HG03378 (cell line): ENCODE measurements at regions not wholly inside any gene's neighbourhood (a gene's known extent, or its start where the extent isn't known, plus 50 kb on each side); places are given as distances from the start of the nearest gene placed in this dataset.
"Not testable (repeated sequence)": the region's sequence is repeated elsewhere in the genome, so short reads cannot be mapped to it uniquely, and the experiment has no call there.

Experiments used
- ATAC-seq: cut with Tn5 transposase; IDR thresholded peaks from one replicate; pipeline ENCODE4 v1.9.1; 2021; ENCODE audit warnings: mild to moderate bottlenecking, moderate library complexity; ENCODE audit not compliant: unreplicated experiment

DNA sequence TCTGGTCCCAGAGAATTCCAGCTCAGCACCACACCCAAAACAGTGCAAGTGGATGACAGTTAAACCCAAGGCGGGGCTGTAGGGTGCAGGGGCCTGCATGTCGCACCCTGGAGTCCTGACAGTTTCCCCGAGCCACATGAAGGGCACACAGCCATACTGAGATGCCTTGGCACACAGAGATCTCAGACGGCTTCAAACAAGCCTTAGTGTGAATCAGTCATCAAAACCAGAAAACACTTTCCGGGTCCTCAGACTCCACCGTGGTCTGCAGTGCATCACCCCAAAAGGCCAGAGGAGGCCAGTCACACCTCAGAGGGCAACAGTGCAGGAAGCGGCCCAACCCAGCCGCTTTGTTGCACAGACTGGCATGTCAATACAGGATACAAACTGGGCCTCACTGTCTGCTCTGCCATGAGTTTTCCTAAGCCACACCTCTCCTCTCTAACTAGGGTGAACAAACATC, 64.6 kb upstream of the ENPP6 start:
- ATAC-seq, result peak; percentile 36

DNA sequence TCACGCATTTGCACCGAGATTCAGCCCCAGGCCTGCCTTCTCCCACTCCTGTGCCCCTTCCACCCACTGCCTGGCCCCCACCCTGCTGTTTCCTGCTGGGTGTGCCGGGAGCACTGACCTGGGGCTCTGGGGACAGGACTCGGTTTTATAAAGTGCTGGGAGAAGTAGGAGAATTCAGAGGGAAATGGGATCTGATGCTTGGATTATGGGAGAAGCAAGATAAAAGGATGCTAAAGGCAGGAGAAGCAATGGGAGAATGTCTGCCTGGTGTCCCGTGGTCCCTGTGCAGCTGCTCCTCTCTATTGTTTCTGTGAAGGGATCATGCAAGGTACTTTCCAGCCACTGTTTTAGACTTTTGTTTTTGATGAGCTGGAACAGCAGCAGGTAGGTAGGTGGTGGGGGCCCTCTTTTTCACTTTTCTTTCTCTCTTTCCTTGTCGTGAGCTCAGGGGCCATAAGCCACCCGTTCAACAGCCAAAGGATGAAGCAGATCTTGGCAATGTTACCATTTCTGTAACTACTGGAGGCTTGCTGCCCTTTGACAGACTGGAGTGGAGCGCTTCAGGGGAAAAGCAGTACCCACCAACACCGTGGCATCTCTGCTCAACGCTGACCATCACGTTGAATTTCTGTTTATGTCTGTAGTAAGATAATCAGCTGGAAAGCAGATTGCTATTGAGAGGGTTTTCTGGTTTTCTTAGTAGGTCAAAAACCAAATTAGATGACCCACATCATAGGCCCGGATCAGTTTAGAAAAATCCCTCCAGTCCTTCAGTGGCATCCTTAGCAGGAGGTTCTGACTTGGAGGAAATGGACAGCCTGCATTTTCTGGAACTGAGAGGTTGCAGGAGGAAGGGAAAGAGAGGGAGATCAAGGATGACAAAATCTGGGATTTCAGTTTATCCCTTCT, 63.8 kb upstream of the ENPP6 start:
- ATAC-seq, result peak; percentile 28

DNA sequence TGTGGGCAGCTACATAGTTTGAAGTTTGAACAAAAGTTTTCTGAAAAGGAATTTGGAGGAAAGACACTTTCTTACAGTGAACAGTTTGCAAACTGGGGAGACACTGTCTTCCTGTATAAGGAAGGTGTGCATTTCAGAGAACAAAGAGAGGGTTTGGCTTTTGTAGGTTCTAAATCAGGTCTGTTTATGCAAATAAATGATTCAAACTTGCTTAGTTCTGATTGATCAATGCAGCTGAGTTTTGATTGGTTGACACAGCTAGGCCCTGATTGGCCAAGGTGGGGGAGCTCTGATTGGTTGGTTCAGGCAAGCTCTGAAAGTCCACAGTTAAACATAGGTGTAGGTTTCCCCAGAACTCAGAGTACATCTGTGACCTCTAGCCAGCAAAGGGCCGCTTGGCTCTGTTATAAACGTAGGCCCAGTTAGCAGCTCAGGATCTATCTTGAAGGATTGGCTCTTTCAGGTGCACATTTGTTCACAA, 63.0 kb upstream of the ENPP6 start:
- ATAC-seq, result peak; percentile 31

DNA sequence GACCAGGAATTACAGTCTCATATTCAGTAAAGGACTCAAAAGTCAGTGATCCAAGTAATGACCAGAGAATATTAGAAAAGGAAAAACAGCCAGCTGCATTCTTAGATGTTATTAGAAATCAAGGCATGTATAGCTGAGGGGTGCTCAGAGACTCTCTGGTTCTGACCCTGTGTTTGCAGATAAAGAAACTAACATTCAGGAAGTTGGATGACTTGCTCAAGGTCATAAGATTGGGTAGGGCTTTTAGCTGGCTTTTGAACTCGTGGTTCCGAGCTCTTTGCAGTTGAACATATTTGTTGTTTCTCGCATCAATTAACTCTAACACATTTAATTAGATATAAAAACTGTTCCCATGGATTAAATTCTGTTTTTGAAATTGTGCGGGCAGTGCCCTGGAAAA, 62.5 kb upstream of the ENPP6 start:
- no peak for ATAC-seq

DNA sequence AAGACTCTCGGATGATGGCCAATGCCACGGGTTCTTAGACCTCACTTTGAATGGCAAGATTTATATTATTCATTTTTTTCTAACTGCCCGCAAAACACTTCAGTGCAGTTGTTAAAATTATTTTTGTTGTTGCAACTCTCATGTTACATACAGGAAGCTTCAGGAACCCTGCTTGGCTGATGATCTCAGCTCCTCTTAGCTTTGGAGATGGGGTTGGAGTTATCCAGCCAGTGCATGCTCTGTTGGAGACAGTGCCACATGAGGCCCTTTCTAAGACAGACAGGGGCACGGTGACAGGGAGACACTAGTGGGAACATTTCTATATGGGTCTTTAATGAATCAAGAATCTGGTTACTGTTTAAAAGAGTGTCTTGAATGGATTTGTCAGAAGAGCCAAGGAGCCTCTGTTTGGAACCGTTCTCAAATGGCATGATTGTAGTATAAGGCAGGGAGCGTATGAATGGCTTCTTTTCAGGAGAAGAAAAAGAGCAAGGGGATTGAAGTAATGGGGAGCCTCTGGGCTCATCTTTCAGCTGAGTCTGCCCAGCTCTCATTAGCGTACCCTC, 61.9 kb upstream of the ENPP6 start:
- no peak for ATAC-seq

DNA sequence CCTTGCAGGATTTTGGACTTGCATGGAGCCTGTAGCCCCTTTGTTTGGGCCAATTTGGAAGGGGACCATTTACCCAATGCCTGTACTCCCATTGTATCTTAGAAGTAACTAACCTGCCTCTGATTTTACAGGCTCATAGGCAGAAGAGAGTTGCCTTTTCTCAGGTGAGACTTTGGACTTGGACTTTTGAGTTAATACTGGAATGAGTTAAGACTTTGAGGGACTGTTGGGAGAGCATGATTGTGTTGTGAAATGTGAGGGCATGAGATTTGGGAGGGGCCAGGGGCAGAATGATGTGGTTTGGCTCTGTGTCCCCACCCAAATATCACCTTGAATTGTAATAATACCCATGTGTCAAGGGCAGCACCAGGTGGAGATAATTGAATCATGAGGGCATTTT, 60.1 kb upstream of the ENPP6 start:
- not testable (repeated sequence) for ATAC-seq

DNA sequence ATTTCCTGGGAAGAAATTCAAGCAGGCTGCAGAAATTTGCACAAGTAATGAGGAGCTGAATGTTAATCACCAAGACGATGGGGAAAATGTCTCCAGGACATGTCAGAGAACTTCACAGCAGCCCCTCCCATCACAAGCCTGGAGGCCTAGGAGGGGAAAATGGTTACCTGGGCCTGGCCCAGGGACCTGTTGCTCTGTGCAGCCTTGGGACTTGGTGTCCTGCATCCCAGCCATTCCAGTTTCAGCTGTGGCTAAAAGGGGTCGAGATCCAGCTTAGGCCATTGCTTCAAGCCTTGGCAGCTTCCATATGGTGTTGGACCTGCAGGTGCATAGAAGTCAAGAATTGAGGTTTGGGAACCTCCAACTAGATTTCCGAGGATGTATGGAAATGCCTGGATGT, 59.3 kb upstream of the ENPP6 start:
- not testable (repeated sequence) for ATAC-seq

DNA sequence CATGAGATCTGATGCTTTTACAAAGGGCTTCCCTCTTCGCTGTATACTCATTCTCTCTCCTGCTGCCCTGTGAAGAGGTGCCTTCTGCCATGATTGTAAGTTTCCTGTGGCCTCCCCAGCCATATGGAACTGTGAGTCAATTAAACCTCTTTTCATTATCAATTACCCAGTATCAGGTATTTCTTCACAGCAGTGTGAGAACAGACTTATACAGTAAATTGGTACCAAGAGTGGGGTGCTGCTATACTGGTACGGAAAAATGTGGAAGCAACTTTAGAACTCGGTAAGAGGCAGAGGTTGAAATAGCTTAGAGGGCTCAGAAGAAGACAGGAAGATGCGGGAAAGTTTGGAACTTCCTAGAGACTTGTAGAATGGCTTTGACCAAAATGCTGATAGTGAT, 58.7 kb upstream of the ENPP6 start:
- ATAC-seq, result not testable (repeated sequence)

DNA sequence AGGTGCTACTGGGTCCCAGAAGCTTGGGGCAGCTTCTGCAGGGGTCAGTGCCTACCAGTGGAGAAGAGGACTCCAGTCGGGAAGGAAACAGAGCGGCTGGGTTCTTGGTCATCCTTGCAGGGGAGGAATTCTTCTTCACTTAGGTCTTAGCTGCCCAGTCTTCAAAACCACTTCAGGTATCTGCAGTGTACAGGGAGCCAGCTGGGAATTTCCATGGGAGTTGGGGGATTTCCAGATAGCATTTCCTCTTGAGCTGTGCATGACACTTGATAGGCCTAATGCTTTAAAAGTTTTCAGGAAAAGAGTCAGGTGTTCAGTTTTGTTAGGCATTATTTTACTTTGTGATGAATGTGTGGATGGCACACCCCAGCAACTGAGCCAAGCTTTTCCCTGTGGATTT, 58.1 kb upstream of the ENPP6 start:
- ATAC-seq, result no peak

DNA sequence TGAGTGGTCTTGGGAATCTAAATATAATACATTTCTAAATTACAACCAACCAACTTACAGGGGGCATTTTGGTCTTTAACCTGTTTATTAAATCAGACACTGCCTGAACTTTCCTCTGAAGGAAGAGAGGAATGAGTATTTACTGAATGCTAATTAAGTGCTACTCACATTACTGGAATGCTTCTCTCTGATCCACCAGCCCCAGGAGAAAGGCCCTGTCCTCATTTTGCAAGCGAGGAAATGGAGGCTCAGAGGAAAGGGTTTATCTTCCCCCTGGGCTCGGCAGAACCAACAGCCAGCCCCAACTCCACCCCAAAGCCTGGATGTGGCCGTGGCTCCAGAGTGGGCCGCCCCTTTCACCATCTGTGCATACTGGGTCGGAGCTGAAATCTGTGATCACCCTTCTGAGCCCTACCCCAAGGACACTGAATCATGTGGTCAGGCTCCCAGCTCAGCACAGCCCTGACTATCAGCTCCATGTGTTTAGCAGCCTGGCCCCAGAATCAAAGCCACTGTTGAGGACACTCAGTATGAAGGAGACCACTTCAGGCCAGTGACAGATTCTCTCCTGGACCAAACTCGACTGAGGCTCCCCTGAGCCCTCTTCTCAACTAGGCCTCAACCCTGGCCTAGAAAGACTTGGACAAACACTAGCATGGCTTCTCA, 56.7 kb upstream of the ENPP6 start:
- no peak for ATAC-seq

DNA sequence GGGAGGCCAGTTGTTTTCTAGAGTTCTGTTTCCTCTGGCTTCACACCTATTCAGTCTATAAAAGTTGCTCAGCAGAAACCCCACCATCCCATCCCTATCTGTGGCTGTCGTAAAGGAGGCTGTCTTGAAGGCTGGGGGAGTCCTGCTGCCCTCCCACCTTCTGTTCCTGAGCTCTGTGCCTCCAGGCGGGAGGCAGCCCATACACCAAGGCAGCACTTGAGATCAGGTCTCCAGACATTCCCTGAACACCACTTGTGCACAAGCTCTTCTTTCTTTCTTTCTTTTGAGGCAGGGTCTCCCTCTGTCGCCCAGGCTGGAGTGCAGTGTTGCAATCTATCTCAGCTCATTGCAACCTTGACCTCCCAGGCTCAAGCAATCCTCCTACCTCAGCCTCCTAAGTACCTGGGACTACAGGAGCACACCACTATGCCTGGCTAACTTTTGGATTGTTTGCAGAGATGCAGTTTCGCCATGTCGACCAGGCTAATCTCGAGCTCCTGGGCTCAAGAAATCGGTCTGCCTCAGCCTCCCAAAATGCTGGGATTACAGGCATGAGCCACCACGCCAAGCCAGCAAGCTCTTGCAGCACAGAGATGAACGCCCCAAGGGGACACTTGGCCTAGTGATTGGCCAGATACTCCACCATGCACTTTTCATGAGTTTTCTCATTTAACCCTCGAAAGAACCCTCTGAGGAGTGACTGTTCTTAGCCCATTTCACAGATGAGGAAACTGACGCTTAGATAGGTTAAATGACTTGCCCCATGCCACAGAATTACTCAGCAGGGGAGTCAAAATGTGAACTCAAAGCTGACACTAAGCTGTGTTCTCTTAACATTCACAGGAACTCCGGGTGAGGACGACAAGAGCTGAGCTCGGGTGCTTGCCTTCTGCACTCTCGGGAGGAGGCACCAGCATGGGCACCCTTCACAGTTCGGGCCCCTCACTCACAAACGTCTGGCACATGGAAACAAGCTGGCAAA, 55.8 kb upstream of the ENPP6 start:
- peak; percentile 47 for ATAC-seq

DNA sequence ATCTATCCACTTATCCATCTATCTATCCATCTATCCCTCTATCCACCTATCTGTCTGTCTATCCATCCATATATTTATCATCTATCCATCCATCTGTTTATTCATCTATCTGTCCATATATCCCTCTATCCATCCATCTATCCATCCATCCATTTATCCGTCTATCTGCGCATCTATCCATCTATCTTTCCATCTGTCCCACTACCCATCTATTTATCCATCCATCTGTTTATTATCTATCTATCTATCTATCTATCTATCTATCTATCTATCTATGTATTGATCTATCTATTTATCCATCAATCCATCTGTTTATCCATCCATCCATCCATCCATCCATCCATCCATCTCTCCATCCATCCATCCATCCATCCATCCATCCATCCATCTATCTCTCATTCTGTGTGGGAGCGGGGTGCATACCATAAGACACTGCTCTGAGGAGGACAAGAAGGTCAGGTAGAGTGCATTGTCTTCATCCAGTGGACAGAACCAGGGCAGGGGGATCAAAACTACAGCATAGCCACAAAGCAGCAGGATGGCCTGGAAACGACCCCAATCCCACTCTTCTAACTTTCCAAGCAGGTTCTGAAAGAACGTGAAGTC, 53.2 kb upstream of the ENPP6 start:
- no peak for ATAC-seq

DNA sequence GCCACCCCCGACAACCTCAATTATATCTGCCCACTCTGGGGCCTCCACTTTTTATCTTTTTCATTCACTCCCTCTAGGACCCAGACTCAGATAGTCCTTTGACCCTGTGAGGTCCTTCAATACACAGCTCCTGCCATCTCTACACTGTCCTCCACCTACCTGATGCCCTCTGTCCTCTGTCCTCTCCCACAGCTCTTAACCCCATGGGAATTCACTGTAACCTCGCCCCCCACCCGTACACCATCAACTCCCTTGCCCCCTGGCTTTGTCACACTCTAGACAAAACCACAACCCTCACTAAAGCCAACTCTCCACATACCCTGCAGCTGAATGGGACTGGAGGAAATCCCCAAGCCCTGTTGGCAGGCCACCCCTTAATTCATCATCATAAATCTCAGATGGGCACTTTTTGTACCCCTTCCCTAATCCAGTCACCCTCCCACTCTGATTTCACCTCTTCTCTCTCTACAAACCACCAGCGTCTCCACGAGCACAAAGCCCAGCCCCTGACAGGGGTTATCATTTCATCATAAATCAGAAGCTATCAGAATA, 52.3 kb upstream of the ENPP6 start:
- no peak for ATAC-seq

DNA sequence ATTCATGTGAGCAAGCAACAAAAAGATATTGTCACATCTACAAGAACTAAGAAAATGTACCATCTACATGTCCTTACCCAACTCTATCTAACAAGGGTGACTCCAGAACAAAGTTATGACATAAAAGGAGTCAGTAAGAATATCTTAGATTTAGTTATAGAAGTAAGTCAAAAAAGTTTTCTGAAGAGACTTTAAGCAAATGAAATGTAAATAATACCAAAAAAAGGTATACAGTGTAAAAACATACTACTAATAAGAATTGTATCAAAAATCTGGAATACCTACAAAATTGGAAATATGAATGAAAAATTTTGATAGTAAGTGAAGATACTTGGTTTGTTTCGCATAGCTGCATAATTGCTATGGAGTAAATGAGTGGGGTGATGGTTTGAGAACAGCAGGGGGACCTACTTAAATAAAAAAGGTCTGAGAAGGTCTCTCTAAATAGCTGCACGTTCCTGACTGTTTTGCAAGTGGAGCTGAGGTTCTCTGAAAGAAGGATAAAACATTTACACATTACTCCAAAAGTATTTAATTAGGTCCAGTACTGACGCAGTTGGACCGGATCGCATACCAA, 51.0 kb upstream of the ENPP6 start:
- ATAC-seq, result no peak

DNA sequence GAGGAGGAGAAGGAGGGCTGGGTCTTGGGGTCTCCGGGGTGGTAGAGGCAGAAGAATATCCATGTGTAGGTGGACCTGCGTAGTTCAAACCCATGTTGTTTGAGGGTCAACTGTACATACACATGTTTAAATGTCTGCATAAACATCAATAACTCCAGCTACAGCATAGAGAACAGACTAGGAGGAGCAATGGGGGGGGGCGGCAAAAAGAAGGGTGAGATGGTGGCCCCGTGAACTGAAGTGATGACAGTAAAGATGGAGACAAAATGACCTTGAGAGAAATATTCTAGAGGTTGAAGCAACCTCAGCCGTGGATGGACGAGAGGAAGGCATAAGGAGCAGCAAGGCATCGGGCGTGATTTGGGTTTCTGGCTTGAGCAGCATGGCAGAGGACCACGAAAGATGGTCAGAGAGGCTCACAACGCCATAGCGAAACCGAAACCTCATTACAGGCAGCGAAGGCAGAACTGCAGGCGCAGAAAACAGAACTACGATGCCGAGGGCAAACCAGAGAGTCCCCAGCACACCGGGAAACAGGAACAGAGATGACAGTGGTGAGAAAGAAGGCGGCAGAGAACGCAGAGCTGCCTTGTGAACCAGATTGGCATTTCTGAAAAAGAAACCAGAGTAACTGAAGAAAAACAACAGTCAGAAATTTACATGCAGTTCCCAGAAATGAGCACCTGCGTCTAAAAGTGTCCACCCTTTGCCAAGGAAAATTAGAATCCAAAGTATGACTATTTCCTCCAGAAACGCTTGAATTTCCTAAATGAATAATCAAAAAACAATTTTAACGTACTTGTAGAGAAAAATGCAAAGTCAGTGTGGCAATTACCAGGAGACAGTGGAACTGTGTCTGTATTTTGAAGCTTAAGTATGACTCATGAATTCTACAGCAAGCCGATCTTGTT, 50.3 kb upstream of the ENPP6 start:
- ATAC-seq, result peak; percentile 78
